M059J (cell line): ENCODE measurements at regions not wholly inside any gene's neighbourhood (a gene's known extent, or its start where the extent isn't known, plus 50 kb on each side); places are given as distances from the start of the nearest gene placed in this dataset.
"Not testable (repeated sequence)": the region's sequence is repeated elsewhere in the genome, so short reads cannot be mapped to it uniquely, and the experiment has no call there.

ENCODE experiments used
- DNase-seq: peaks from one replicate; pipeline ENCODE4 v3.0.0-alpha.2; 2012; ENCODE audit warnings: low read depth

DNA sequence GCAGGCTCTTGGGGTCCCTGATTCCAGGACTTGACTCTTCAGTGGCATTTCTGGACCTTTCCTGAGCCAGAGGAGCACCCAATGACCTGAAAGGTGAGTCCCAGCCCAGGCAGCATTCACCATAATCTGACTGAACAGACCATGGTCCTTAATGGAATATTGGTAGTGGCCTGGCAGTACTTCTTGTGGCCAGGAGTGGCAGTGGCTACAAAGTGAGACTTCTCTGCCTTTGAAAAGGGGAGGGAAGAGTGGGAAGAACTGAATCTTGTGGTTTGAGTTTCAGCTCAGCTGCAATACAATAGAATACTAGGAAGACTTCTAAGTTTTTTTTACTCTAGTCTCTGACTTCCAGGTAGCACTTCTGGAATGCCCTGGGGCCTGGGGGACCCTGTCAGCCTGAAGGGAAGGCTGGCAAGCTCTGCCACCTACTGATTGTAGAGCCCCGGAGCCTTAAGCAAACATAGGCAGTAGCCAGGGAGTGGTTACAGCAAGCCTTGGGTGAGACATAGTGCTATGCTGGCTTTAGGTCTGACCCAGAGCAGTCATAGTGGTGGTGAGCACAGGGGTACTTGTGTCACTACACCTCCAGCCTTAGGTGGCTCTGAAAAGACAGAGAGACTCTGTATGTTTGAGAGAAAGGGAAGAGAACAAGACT lies 674.2 kb upstream of the MANEA start:
- no peak for DNase-seq

DNA sequence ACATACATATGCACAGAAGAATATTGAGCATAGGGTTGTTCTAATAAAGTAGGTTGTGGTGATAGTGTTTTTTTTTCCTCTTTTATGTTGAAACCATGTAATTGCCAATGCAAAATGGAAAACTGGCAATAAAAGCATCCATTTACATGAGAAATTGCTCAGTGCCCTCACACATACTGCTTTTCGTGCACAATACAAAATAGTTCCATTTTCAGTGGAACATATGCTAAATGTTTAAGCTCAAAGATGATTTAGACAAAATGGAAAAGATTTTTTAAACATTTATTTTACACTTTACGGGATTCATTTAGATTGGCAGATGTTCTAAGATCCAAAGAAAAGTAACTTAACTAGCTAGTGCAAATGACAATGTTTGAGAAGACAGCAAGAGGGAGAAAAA lies 678.1 kb upstream of the MANEA start:
- no peak for DNase-seq

DNA sequence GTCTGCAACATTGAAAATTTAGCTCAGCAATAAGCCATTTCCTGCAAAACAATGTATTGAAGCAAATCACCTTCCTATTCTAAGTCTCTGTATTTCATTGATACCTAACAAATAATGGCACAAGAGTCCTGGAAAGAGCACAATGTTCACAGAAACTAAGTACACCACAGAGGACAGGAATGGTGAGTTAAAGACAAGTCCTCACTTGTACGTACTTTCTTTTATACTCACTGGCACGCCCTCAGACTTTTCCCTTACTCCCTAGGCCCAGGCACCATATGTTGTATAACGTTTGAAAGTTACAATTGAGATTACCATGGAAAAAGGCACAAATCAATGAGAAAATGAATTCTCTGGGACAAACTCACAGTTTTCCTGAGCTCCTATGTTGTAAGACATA lies 683.0 kb upstream of the MANEA start:
- no peak for DNase-seq

DNA sequence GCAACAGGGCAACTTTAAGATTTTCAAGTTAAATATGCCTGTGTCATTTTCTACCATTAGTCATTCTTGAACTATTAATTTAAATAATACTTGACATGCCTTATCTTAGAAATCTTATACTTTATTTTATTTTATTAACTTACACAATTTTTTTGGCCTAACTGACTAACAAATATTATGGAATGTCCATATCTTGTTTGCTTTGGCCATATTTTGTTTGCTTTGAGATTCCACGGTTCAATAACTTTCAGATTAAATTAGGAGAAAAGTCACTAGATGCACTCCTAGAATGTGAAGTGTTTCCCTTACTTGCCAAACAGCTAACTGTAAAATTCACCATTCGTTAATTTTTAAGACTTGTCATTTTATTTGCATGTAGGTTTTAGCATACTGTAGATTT lies 684.0 kb upstream of the MANEA start:
- DNase-seq, result no peak

DNA sequence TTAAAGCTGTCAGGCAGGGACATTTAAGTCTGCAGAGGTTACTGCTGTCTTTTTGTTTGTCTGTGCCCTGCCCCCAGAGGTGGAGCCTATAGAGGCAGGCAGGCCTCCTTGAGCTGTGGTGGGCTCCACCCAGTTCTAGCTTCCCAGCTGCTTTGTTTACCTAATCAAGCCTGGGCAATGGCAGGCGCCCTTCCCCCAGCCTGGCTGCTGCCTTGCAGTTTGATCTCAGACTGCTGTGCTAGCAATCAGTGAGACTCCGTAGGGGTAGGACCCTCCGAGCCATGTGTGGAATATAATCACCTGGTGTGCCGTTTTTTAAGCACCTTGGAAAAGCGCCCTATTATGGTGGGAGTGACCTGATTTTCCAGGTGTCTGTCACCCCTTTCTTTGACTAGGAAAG lies 703.5 kb upstream of the MANEA start:
- not testable (repeated sequence) for DNase-seq

DNA sequence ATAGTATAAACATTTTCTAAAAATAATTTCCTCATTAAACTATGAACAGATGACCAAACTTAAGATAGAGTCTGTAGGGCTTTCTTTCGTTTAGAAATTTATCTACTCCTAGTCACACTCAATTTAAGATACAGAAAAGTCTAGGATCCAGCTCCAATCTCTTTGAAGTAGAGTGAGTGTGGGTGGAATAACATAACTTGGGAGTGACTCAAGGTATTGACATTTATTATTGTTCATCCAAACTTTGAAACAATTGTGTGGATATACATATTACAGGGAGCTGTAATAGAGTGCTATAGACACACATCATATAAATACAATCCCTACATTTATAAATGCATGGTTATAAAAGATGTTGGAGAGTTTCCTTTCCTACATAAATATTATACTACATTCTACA lies 715.2 kb upstream of the MANEA start:
- no peak for DNase-seq

DNA sequence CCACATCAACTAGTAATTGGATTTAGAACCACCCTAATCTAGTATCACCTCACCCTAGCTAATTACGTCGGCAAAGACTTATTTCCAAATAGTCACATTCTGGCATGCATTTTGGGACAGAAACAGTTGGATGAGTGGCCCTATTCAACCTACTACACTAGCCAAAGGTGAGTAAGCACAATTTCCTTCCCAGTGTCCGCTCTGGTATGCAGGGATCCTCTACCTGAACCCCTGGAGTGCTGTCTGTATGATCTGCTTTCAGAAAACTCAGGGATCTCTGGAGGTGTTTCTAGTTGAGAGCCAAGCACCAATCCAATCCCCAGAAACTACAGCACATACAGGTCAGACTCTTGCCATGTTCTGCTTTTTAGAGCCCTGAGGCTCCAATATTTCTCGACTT lies 717.4 kb upstream of the MANEA start:
- no peak for DNase-seq

DNA sequence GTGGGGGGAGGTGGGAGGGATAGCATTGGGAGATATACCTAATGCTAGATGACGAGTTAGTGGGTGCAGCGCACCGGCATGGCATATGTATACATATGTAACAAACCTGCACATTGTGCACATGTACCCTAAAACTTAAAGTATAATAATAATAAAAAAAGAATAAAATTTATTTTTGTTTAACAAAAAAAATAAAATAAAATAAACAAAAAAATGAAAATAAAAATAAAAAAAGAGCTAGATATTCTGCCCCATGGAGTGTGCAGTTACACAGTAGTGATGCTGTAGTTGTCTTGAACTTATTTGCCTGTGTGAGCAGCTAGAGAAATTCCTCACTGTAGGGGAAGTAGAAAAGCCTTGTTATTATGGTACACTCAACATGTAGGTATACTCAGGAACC lies 720.3 kb upstream of the MANEA start:
- not testable (repeated sequence) for DNase-seq

DNA sequence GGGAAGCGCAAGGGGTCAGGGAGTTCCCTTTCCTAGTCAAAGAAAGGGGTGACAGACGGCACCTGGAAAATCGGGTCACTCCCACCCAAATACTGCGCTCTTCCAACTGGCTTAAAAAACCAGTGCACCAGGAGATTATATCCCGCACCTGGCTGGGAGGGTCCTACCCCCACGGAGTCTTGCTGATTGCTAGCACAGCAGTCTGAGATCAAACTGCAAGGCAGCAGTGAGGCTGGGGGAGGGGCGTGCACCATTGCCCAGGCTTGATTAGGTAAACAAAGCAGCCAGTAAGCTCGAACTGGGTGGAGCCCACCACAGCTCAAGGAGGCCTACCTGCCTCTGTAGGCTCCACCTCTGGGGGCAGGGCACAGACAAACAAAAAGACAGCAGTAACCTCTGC lies 726.0 kb upstream of the MANEA start:
- DNase-seq, result not testable (repeated sequence)

DNA sequence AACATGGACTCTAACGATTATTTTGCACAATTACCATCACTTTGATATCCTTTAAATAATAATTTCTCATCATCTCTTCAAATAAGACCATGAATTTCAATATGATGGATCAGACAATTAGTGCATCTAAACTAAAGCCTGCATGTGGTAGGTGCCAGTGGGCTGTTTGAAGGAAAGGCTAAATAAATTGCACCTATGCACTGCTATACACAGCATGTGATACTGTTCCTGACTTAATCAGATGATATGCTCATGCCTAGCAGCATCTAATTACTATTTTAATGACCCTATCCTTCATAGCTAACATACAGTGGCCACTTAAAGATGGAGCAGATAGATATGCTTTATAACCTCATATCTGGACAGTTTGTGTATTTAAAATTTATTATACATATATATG lies 731.6 kb upstream of the MANEA start:
- DNase-seq, result no peak

DNA sequence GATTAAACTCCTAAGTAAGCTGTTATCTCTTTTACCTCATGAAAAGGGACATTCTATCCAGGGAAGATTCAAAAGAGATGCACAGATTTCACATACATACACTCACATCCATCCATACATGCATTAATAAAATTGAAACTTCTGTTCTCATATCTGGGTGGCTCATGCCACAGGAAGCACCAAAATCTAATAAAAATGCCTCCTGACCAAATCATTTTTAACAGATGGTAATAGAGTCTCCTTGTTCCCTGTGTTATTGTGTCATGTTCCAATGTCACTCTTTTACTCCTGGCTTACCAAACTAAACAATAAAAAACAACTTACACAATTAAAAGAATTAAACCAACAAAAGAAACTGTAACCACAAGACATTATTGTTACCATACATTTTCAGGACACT lies 742.1 kb upstream of the MANEA start:
- DNase-seq, result no peak

DNA sequence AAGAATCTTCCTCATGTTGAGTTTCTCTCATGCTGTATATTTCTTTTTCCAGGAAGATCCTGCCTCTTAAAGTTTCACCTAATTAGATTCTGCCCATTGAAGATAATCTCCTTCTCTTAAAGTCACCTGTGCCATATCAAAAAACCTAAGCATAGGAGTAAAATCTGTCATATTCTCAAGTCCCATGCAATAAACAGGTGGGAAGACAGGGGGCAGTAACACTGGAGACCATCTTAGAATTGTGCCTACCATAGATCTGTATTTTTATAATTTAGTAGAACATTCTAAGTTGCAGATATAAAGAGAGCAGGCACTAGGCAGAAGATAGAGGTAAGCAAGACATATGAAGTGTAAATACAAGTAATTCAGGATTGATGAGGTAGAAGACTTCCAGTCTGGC lies 763.5 kb upstream of the MANEA start:
- DNase-seq, result no peak

DNA sequence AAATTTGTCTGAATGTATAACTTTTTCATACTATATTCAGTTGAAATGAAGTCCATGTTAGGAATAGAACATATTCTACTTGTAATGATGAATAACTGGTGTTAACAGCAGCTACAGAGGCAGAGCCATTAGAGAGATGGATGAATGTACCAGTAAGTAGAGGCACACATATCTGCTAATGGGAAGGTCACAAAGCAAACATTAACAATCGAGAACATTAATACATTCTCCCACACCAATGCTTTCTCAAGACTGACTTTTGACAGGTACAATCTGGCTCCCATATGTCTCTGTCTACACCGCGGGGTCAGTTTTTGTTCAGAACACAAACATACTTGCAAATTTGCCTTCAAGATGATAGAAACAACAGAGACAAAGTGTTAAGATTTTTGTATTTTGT lies 776.0 kb upstream of the MANEA start:
- DNase-seq, result no peak

DNA sequence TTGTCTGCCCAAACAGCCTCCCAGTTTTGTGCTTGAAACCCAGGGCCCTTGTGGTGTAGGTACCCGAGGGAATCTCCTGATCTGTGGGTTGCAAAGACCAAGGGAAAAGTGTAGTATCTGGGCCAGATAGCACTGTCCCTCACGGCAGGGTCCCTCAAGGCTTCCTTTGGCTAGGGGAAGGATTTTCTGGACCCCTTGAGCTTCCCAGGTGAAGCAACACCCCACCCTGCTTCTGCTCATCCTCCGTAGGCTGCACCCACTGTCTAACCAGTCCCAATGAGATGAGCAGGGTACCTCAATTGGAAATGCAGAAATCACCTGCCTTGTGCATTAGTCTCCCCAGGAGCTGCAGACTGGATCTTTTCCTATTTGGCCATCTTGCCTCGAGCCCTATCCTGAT lies 791.8 kb upstream of the MANEA start:
- DNase-seq, result no peak

DNA sequence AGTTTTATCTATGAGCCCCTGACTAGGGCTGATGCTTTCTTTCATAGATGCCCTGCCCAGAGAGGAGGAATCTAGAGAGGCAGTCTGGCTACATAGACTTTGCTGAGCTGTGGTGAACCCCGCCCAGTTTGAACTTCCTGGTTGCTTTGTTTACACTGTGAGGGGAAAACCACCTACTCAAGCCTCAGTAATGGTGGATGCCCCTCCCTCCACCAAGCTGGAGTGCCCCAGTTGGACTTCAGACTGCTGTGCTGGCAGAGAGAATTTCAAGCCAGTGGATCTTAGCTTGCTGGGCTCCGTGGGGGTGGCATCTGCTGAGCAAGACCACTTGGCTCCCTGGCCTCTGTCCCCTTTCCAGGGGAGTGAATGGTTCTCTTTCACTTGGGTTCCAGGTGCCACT lies 792.3 kb upstream of the MANEA start:
- not testable (repeated sequence) for DNase-seq

DNA sequence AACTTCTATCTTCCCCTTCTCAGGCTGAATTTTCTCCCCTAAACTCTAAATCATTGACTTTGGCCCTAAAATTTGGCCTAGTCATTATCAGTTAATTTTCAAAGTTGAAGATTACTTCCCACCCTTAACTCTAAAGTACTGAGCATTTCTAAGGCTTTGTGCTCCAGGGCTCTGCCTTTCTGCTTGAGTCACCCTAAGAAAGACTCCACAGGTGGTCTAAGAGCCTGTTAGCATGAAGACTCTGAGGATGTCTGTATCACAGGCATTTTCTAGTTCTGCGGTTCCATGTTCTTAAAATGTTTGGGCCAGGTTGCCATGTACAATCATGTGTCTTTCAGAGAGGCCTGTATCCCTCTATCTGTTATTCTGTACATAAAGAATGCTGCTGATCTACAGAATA lies 808.1 kb upstream of the MANEA start:
- DNase-seq, result no peak

DNA sequence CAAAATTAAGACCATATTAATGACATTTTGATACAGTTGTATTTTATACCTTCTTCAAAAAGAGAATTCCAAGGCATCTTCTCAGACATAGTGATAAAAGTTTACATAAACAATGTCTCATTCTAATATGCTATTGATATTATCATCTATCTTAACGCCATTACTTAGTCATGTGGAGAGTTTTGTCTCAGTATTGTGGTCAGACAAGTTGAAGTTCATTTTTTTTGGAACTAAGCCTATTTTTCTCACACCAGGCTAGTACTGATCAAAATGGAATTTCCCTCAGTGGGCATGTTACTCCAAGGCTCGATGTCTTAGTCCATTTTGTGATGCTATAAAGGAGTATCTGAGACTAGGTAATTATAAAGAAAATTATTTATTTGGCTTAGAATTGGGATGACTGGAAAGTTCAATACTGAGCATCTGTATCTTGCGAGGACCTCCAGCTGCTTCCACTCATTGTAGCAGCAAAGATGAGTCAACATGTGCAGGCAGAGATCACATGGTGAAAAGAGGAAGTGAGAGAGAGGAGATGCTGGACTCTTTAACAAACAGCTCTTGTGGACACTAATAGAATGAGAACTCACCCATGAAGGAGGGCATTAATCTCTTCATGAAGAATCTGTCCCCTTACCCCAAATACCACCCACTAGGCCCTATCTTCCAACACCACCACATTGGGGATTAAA lies 825.5 kb upstream of the MANEA start:
- DNase-seq, result no peak

DNA sequence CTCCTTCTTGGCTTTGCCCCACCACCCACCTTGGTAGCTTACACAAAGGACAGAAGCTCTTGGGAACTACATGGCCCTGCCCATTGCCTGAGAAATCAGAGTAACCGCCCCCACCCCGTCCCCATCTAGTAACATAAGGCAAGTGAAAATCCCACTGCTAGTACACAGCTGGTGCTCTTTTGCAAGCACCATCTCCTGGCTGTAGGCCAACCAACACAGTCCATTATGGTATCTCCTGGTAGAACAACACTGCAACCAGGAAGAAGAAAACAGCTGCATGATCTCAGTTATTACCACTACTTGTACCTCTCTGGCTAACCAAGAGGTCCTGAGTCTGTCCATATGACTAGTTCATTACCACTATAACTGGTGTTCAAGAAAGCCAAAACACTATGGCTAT lies 841.1 kb upstream of the MANEA start:
- no peak for DNase-seq

DNA sequence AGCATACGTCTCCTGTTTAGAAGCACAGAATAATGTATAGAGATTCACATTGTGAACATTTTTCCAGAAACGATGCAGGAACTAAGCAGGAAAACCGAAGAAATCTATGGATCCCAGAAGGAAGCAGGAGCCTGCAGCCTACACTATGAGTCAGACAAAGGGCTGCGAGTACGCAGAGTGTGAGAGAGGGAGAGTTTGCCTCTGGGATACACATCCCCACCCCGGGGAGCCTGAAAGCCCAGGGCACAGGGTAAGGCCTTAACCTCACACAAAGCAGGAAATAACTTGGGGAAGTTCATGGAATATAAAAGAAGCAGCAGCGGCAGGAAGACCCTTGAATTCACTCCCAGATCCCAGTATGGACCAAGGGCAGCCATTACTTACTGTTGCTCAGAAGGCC lies 842.1 kb upstream of the MANEA start:
- DNase-seq, result no peak

DNA sequence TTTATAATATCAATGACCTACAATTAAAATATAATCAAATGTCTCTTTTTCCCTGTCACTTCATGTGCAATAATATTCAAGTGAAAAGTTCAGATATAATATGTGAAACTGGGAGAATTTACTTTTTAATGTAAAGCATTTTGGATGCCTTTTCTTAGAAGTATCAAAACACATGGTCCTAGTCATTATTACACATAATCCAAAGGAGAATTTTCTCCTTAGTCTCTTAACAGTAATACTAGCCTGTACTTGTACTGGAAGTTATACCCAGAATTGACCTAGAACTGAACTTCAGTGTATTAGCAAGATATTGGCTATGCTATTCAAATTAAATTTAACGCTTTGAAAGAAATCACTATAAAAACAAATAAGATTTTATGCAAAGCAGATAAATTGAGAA lies 842.6 kb upstream of the MANEA start:
- no peak for DNase-seq

DNA sequence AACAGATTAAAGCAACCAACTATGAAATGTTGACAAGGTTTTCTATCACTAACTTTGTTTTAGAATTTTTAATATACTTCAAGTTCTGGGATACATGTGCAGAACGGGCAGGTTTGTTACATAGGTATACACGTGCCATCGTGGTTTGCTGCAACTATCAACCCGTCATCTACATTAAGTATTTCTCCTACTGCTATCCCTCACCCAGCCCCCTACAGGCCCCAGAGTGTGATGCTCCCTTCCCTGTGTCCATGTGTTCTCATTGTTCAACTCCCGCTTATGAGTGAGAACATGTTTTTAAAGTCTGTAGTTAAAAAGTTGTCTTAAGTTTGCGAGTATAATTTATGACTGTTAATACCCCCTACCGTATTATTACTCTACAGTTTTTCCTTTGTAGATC lies 844.3 kb upstream of the MANEA start:
- DNase-seq, result no peak

DNA sequence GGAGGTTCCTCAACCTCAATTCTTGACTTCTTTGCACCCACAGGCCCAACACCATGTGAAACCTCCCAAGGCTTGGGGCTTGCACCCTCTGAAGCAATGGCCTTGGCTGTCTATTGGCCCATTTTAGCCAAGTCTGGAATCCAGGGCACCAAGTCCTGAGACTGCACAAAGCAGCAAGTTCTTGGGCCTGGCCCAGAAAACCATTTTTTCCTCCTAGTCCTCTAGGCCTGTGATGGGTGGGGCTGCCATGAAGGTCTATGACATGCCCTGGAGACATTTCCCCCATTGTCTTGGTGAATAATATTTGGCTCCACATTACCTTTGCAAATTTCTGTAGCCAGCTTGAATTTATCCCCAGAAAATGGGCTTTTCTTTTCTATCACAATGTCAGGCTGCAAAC lies 849.6 kb upstream of the MANEA start:
- DNase-seq, result no peak

DNA sequence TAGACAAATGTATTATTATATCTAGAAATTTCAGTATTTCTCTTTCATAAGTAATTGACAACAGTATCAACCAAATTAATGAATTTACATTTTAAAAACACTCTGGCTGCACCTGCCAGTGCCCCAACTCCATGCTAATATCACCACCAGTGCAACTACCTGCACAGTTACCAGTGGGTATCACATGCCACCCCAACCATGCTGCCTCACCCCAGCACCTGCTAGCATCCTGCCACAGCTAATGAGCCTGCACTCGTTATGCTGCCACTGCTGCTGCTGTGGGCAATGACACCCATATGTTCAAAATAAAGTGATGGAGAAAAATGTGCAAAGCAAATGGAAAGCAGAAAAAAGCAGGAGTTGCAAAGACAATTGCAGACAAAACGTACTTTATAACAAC lies 855.9 kb upstream of the MANEA start:
- DNase-seq, result no peak

DNA sequence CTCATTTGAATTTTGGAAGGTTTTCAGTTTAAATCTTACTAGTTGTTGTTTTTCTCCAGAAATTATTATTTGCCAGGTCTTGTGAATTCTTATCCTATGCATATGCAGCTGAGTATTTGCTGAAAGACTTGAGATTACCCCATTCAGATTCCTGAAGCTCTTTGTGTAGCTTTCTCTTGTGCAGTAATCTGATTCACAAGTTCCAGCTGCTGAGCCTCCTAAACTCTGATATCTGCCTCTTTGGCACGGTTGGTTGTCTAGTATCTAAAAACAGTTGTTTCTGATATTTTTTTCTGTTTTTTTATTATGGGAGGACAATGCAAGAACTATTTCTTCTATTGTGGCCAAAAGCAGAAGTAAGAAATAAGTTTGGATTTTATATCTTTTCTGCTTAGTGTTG lies 863.9 kb upstream of the MANEA start:
- DNase-seq, result no peak
